Pancreas (tissue), 10 donors: ENCODE measurements at regions not wholly inside any gene's neighbourhood (a gene's known extent, or its start where the extent isn't known, plus 50 kb on each side); places are given as distances from the start of the nearest gene placed in this dataset.
A peak's percentile ranks its signal among the peaks of the same experiment; 100 is the strongest.

ENCODE experiments used
- ATAC-seq, 4 donors: fragments of 200-7000 bp; cut with Tn5 transposase; one replicate each; pipeline versions ENCODE4 v1.8.0 to v1.9.1; 2020; ENCODE audit warnings: mild to moderate bottlenecking in 4 of 4, moderate library complexity in 4 of 4
- DNase-seq, 6 donors: peaks; one replicate each; pipeline ENCODE4 v3.0.0-alpha.2; 2020
- FAIRE-seq: peaks from 2 replicates; lab custom pipeline; 2012; peaks lifted over from hg19 to GRCh38; lab: Jason Lieb, UNC
- H3K27ac ChIP-seq, 4 donors: fragments of 200-600 bp; sonication (generic); 1 replicate in 3 of 4; 2 replicates in 1 of 4; pipeline versions ENCODE4 v1.5.0 to v1.8.0; 2020
- H3K27me3 ChIP-seq, 4 donors: fragments of 200-600 bp; one replicate each; pipeline ENCODE4 v1.8.0; 2021
- H3K36me3 ChIP-seq, 3 donors: fragments of 200-600 bp; sonication (generic) in 1 of 3; one replicate each; pipeline versions ENCODE4 v1.5.0 to v1.8.0; 2020 to 2021
- H3K4me1 ChIP-seq, 3 donors: fragments of 200-600 bp; one replicate each; pipeline ENCODE4 v1.8.0; 2021
- H3K4me3 ChIP-seq, 4 donors: fragments of 200-600 bp; sonication (generic) in 2 of 4; one replicate each; pipeline versions ENCODE4 v1.5.0 to v1.8.0; 2020 to 2021
- H3K9me3 ChIP-seq, 4 donors: fragments of 200-600 bp; one replicate each; pipeline ENCODE4 v1.8.0; 2021
- CTCF ChIP-seq, 4 donors: fragments of 200-600 bp; sonication (generic) in 3 of 4; IDR thresholded peaks; one replicate each; pipeline versions ENCODE4 v1.5.0 to v1.8.0; 2021; ENCODE audit warnings: antibody characterized with exemption in 4 of 4
- WGBS, 2 donors: extraction: QIAGEN DNeasy Blood & Tissue Kit; methylation state at CpG; one replicate each; pipeline ENCODE4 v1.1.7; 2013; 5-methylcytosine and 5-hydroxymethylcytosine counted together
- intact Hi-C, 3 donors: fragments of 100-400 bp; cut with DNase I; formaldehyde crosslinking; loops; one replicate each; pipeline versions ENCODE4 v1.11.1 to v1.14.2; 2022
- donor health status: healthy with polysubstance abuse.
- donor health status: DM: no; HTN: no; CAD: no; lungs with moderate emphysema.
- donor health status: DM: no; HTN: no; CAD: no.
- donor health status: control.
- donor health status: control.
- donor health status: Bipolar disorder and iron deficiency.
- donor health status: DM: yes; HTN: yes; CAD: no.
- donor health status: DM: no; HTN: no; CAD: no.
- donor health status: DM: no; HTN: no; CAD: no.
- donor health status: DM: yes; HTN: yes; CAD: no.

GRCh38 chrX:147550217-147550616 lies 361.5 kb upstream of the FMR1 start:
- FAIRE-seq (no peak), DNase-seq (peak in 3 of 6 donors; percentile 1 to 28 (median 11))

GRCh38 chrX:147559191-147559590 lies 352.5 kb upstream of the FMR1 start:
- ATAC-seq (no peak), FAIRE-seq (no peak)
- 29 to 43% methylated on average over 1 of the region's 1 CpG for WGBS, 2 donors

More at GRCh38 chrX:147550217-147550616, 361.5 kb upstream of the FMR1 start:
- Histone ChIP-seq H3K27ac (no peak overlapping the region), H3K36me3 (no peaks in the 10 kb centered on the region), H3K27me3 (no peaks in the 10 kb centered on the region), H3K4me3 (no peak overlapping the region), H3K9me3 (no peaks in the 10 kb centered on the region), H3K4me1 (no peaks in the 10 kb centered on the region)
- 12 to 15% methylated on average over 3 of the region's 3 CpGs for WGBS, 2 donors
- ATAC-seq: peak in 1 of 4 donors; percentile 53
- intact Hi-C loops: no loop called here
- TF ChIP-seq CTCF (IDR thresholded peaks at IDR 0.05): peak in 1 of 4 donors; percentile 9

GRCh38 chrX:147565237-147565636 lies 346.5 kb upstream of the FMR1 start:
- Histone ChIP-seq H3K36me3 (no peaks in the 10 kb centered on the region), H3K27ac (no peak overlapping the region), H3K27me3 (no peaks in the 10 kb centered on the region), H3K4me1 (no peaks in the 10 kb centered on the region), H3K4me3 (no peak overlapping the region), H3K9me3 (no peaks in the 10 kb centered on the region)
- intact Hi-C loops: no loop called here
- WGBS, 2 donors: 54 to 57% methylated on average over 1 of the region's 1 CpG
- no peak for ATAC-seq
- DNase-seq: no peak
- no peak for TF ChIP-seq CTCF (IDR thresholded peaks at IDR 0.05)
- no peak for FAIRE-seq

More at GRCh38 chrX:147559191-147559590, 352.5 kb upstream of the FMR1 start:
- TF ChIP-seq CTCF (IDR thresholded peaks at IDR 0.05): no peak
- no peaks in the 10 kb centered on the region for H3K9me3 ChIP-seq
- H3K27ac ChIP-seq: no peak overlapping the region
- H3K36me3 ChIP-seq: no peaks in the 10 kb centered on the region
- no peak for DNase-seq
- H3K4me1 ChIP-seq: no peaks in the 10 kb centered on the region
- intact Hi-C loops: no loop called here
- H3K27me3 ChIP-seq: no peaks in the 10 kb centered on the region
- no peak overlapping the region for H3K4me3 ChIP-seq

- DNase-seq (no peak), FAIRE-seq (no peak), ATAC-seq (no peak)
- Histone ChIP-seq H3K4me3 (no peak overlapping the region), H3K27me3 (no peaks in the 10 kb centered on the region), H3K4me1 (no peaks in the 10 kb centered on the region), H3K9me3 (no peaks in the 10 kb centered on the region), H3K27ac (no peak overlapping the region), H3K36me3 (no peaks in the 10 kb centered on the region)
- no peak for TF ChIP-seq CTCF (IDR thresholded peaks at IDR 0.05)
- intact Hi-C loops: no loop called here
- 4 to 30% methylated on average over 1 of the region's 1 CpG for WGBS, 2 donors
Observed at GRCh38 chrX:147570483-147570882, 341.2 kb upstream of the FMR1 start.

- no peak for ATAC-seq
- whole genome bisulfite sequencing, 2 donors: 47 to 55% methylated on average over 4 of the region's 4 CpGs
- no peak overlapping the region for H3K4me3 ChIP-seq
- no peaks in the 10 kb centered on the region for H3K36me3 ChIP-seq
- H3K9me3 ChIP-seq: no peaks in the 10 kb centered on the region
- no peak for DNase-seq
- no peak for FAIRE-seq
- no peak overlapping the region for H3K27ac ChIP-seq
- intact Hi-C loops: no loop called here
- no peaks in the 10 kb centered on the region for H3K4me1 ChIP-seq
- peaks cover 0 to 4% (median 0%) of the 10 kb centered on the region in 4 donors for H3K27me3 ChIP-seq
- TF ChIP-seq CTCF (IDR thresholded peaks at IDR 0.05): no peak
Observed at GRCh38 chrX:147573266-147573665, 338.5 kb upstream of the FMR1 start.
